ENCODE measurements at regions not wholly inside any gene's neighbourhood (a gene's known extent, or its start where the extent isn't known, plus 50 kb on each side); places are given as distances from the start of the nearest gene placed in this dataset.
"Not testable (repeated sequence)": the region's sequence is repeated elsewhere in the genome, so short reads cannot be mapped to it uniquely, and the experiment has no call there.

GRCh38 chr2:207363761-207364290 is 165.9 kb upstream of the CREB1 start:
- no peak for DNase-seq (ENCODE audit: low spot score)

GRCh38 chr2:207370646-207371045 is 159.1 kb upstream of the CREB1 start:
- no peak for DNase-seq (ENCODE audit: low spot score)

GRCh38 chr2:207371877-207372276 is 157.9 kb upstream of the CREB1 start:
- DNase-seq (ENCODE audit: low spot score): no peak

- no peak for DNase-seq (ENCODE audit: low spot score)
These were observed 157.3 kb upstream of the CREB1 start for GRCh38 chr2:207372483-207372882.

GRCh38 chr2:207375207-207375875 is 154.4 kb upstream of the CREB1 start:
- DNase-seq (ENCODE audit: low spot score): no peak

- DNase-seq (ENCODE audit: low spot score): not testable (repeated sequence)
These were observed 151.1 kb upstream of the CREB1 start for GRCh38 chr2:207378620-207379019.

GRCh38 chr2:207385076-207385475 is 144.7 kb upstream of the CREB1 start:
- DNase-seq (ENCODE audit: low spot score): no peak

GRCh38 chr2:207385903-207386302 is 143.9 kb upstream of the CREB1 start:
- no peak for DNase-seq (ENCODE audit: low spot score)

- no peak for DNase-seq (ENCODE audit: low spot score)
These were observed 142.7 kb upstream of the CREB1 start for GRCh38 chr2:207387001-207387571.

- no peak for DNase-seq (ENCODE audit: low spot score)
These were observed 139.3 kb upstream of the CREB1 start for GRCh38 chr2:207390302-207391095.

GRCh38 chr2:207394203-207394781 is 135.5 kb upstream of the CREB1 start:
- DNase-seq (ENCODE audit: low spot score): no peak

- no peak for DNase-seq (ENCODE audit: low spot score)
These were observed 134.8 kb upstream of the CREB1 start for GRCh38 chr2:207394812-207395534.

- no peak for DNase-seq (ENCODE audit: low spot score)
These were observed 134.1 kb upstream of the CREB1 start for GRCh38 chr2:207395535-207396251.

GRCh38 chr2:207397917-207398655 is 131.7 kb upstream of the CREB1 start:
- DNase-seq (ENCODE audit: low spot score): no peak

GRCh38 chr2:207399301-207399700 is 130.5 kb upstream of the CREB1 start:
- no peak for DNase-seq (ENCODE audit: low spot score)

- DNase-seq (ENCODE audit: low spot score): no peak
These were observed 128.4 kb upstream of the CREB1 start for GRCh38 chr2:207401338-207401737.

GRCh38 chr2:207403141-207403540 is 126.6 kb upstream of the CREB1 start:
- DNase-seq (ENCODE audit: low spot score): no peak

GRCh38 chr2:207403950-207404349 is 125.8 kb upstream of the CREB1 start:
- DNase-seq (ENCODE audit: low spot score): no peak

GRCh38 chr2:207405150-207405549 is 124.6 kb upstream of the CREB1 start:
- no peak for DNase-seq (ENCODE audit: low spot score)

- no peak for DNase-seq (ENCODE audit: low spot score)
These were observed 121.5 kb upstream of the CREB1 start for GRCh38 chr2:207408086-207408794.

Measured in hematopoietic multipotent progenitor cell treated with erythropoietin and hydrocortisone succinate and interleukin-3 and kit ligand, for 17 days (in vitro differentiated cells).